GM19452 (cell line): ENCODE measurements at regions not wholly inside any gene's neighbourhood (a gene's known extent, or its start where the extent isn't known, plus 50 kb on each side); places are given as distances from the start of the nearest gene placed in this dataset.

Source experiments
- ATAC-seq: cut with Tn5 transposase; IDR thresholded peaks from one replicate; pipeline ENCODE4 v1.9.1; 2021; ENCODE audit not compliant: unreplicated experiment

DNA sequence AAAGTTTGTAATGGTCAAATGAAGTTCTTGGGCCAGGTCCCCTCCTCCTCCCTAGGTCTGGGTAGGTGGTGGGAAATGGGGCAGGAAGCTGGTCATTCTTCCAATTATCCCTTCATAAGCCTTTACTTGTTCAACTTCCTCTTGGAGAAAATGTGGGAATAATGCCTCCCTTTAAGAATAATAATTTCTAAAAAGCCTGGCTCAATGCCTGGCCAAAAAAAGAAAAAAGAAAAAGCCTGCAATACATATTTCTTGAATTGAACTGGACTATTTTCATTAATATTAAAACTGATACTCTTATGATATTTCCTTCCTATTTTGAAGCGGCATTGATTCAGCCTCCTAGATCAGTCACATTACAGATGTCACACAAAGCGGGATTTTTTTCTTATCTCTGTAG lies 600.9 kb downstream of the CCDC171 start:
- ATAC-seq, result no peak

DNA sequence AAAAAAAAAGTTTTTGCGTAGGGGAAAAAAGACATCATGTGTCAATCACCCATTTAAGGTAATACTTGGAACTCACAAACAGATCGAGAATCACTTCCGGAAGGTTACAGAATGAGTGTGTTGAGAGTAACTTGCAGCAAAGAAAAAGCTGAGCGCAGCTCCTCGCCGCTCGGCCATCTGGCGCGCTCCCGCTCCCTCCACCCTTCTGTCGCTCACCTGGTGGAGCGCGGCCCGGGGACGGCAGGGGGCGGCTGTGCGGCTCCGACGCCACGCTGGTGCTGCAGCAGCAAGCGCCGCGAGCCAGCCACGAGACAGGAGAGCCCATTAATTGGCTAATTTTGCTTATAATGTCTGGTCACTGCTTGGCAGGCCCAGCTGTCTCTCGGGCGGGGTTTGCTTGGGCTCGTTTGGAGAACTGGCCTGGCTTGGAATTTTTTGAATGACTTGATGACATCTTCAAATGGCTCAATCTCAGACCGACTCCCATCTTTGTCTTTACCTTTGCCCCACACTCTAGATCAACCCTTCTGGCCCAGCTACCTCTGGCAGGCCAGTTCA lies 601.8 kb downstream of the CCDC171 start:
- no peak for ATAC-seq

DNA sequence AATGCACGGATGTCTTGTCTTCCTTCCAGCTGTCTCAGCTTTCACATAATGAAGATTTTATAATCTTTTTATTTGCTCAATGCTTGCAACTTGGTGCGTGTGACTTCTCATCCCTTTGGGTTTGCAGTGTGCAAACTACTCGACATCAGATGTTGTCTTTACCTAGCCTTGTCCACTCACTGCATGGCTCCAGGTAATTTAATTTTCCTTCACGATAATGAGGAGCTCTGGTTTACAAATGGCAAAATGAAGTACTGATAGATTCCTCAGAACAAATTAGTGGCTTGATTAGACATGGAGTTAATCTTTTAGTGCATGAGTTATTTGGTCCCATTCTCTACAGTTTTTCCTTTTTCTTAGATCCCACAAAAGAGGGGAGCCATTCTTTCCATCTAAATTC lies 603.0 kb downstream of the CCDC171 start:
- ATAC-seq, result no peak

DNA sequence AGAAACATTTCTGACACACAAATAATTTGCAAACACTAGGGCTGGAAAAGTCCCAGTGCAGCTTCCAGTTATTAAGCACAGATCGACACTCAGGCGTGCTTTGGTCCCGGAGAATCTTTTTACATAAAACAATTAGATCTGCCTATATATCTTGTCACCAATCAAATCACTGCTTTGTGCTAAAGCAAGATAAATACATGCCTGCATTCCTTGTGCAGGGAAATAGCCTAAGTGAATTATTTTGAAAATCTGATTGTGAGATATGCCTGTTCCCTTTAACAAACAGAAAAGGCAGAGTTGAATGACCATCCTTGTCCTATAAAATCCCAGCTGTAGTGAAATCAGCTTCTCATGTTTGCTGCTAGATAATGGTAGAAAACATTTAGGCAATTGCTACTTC lies 604.4 kb downstream of the CCDC171 start:
- no peak for ATAC-seq

DNA sequence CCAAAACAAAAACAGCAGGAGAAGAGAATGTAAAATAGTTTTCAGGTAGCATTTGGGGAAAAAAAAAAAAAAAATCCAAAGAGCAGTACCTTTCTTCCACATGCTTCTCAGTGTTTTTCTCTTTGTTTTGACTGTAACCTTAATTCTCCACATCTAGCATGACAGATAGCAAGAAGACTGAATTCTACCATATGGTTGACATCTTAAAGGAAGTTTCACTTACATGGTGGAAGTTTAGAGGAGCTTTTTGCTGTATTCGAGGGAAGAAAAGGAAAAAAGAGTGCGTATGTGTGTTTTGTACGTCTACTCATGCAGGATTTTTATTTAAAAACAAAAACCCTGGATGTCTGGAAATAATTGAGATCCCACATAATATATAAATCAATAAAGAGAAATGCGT lies 604.8 kb downstream of the CCDC171 start:
- ATAC-seq, result no peak

DNA sequence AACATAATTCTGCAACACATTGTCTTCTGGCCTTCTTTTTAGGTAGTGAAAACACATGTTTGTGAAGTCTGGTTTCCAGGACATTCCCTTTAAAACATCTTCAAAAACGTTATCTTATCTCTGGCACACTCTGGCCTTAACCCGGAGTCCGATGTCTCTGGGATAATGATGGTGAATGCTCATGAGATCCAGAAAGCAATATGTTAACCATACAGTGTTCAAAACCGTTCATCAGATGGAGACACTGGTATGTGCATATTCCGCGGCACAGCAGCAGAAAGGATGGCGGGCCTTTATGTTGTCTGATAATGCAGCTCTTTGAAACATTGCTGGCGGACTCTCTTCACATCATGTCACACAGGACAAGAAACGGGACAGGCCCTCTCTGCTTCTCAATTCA lies 605.2 kb downstream of the CCDC171 start:
- no peak for ATAC-seq

DNA sequence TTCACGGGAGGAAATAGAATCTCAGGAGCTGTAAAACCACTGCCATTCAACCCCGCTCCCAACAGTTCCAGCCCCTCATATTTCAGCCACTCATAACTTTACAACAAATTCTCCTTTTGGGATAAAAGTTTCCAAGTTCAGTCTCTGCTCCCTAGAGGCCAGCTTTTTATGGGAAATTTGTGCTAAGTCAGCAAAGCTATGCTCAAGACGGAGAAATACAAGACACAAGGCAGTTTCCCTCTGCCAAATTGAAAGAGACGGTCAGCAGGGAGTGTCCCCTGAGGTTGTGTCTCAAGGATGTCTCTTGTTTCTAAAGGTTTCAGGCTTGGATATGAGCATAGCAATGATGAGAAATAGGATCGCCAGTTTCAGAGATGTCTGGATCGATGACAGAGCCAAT lies 608.6 kb downstream of the CCDC171 start:
- no peak for ATAC-seq

DNA sequence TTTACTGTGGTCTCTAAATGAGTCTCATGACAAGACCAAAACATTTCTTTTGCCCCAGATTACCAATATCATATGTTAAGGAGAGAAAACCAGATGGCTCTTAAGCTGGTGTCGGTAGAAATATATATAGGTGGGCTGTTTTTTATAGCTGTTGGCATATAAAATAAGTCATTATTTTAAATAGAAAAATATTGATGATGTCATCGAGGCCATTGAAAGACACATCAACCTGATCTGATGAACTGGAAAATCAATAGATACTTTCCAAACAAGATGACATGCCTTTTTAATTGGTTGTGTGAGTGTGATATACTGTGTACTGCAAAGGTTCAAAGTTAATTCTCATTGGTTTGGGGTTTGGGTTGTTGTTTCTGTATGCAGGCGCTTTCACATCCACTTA lies 617.3 kb downstream of the CCDC171 start:
- ATAC-seq, result no peak

DNA sequence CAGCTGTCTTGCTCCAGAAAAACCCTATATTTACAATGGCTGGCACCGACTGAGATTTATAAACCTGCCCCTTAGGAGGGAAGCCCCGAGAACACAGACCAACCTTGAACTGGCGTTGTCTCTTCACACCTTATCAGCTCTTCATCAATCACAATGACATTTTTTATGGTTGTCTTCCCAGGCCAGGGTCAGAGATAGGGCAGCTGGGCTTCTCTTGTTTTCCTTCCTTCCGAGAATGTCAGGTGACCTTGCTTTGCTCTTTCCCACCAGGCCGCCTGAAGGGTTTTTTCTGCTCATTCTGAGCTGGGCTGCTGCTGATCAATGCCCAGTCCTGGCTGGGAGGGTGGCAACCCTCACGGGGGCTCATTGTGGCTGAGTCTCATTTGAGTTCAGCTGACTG lies 619.1 kb downstream of the CCDC171 start:
- no peak for ATAC-seq

DNA sequence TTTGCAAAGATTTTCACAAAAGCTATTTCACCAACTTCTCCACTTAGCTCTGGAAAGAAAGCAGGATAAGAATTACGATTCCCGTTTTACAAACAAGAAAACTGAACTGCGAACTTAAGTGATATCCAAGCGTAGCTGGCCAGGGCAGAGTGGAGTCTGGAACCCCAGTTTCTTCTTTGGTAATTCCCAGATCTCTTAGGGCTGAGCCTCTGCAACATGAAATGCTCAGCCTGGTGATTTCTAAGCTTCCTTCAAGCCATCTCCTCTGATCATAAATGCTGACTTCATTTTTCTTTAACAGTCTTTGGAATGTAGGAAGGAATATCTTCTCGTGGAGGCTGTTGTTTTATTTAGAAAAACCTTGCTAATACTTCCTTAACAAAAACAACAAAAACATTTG lies 620.0 kb downstream of the CCDC171 start:
- ATAC-seq, result no peak

DNA sequence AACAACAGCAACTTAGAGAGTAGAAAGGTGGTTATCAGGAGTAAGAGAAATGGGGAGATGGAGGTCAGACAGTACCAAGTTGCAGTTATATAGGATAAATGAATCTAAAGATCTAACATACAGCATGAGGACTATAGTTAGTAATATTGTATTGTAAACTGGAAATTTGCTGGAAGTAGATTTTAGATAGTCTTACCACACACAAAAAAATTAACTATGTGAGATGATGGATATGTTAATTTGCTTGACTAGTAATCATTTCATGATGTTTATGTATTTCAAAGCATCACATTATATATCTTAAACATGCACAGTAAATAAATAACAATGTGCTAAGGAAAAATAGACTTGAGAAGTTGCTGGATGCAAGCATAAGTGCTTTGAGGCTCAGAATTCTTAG lies 622.1 kb downstream of the CCDC171 start:
- no peak for ATAC-seq

DNA sequence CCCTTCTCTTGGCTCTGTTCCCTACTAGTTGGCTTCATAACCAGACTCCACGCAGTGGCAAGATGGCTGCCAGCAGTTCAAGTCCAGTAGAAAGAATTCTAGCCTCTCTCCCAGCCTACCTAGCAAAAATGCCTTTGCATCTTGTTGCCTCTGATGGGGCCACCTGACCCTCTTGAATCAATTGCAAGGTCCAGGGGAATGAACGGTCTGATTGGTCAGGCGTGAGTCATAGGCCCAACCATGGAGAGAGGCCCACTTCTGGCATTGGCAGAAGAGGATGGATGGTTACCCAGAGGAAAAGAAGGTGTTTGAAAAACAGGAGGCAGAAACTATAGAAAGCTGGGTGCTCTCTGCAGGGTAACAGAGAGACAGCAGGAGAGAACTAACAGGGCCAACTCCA lies 622.6 kb downstream of the CCDC171 start:
- ATAC-seq, result no peak

DNA sequence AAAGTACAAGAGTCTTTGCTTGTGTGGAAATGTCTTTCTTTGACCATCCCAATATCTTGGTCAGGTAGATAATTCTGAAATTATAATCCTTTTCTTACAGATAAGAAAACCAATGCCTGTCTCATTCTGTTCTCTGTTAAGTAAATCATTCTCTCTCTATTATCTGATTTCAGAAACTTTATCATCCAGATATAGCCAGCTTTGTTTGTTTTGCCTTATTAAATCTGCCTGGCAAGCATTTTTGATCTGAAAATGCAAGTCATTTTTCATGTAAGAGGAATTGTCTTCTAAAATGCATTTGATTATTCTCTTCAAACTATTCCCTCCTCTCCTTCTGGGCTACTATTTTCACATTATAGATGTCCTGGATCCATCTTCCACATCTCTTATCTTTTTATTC lies 625.5 kb downstream of the CCDC171 start:
- ATAC-seq, result no peak

DNA sequence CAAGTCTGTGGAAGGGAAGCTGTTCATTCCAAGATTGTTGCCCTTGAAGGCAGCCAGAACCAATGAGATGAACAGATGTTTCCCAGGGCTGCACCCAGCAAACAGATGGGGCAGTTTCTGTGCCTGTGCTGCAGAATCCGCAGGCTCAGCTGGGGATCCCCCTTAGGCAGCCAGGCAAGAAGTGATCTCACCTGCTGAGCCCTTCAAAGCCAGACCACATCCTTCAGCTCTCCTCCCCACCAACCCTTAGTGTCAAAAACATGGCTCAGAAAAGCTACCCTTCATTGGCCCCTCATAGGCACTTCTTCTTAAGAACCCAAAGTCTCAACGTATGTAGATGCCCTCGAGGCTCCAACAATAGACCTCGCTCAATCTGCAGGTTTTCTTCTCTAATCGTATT lies 626.7 kb downstream of the CCDC171 start:
- no peak for ATAC-seq

DNA sequence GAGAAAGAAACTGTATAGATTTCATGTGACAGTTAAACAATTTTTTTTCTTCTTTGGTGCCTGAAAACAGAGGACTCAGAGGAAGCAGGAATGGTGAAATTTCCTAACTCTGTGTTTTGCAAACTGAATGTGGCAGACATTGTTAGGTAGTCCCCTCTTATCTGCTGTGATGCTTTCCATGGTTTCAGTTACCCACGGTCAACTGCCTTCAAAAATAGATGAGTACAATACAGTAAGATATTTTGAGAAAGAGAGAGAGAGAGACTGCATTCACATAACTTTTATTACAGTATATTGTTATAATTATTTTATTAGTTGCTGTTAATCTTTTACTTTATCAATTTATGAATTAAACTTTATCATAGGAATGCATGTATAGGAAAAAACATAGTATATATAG lies 627.2 kb downstream of the CCDC171 start:
- ATAC-seq, result no peak

DNA sequence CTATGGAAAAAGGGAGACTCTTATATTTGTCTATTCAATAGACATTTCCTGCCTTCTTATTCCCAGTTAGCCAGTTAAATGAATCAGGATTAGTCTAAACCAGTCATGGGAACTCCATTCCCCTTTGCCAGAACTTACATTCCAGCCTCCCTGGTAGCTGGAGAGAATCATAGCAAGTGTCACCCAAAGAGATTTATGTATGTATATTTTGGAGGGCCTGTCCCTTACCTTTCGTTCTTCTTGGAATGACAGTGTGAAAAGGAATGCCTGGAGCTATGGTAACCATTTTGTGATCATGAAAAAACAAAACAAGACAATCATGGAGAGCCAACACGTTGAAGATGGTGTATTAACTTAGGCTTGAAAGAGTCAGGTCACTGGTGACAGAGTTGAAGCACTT lies 627.7 kb downstream of the CCDC171 start:
- ATAC-seq, result no peak

DNA sequence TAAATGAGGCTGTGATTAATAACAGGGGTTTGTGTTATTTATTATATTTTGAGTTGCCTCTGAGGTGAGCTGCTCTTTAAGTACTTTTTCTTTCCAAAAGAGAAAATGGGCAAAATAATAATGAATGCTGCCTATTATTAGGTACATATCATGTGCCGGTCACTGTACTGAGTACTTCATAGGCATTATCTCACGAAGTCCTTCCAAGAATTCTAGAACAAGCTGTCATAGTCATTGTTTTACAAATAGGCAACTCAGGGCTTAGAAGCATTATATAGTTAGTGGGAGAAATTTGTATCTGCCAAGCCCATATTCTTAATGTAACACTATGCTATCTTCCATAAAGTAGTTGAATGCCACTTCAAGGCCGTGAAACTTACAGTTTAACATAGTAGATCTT lies 628.7 kb downstream of the CCDC171 start:
- ATAC-seq, result no peak

DNA sequence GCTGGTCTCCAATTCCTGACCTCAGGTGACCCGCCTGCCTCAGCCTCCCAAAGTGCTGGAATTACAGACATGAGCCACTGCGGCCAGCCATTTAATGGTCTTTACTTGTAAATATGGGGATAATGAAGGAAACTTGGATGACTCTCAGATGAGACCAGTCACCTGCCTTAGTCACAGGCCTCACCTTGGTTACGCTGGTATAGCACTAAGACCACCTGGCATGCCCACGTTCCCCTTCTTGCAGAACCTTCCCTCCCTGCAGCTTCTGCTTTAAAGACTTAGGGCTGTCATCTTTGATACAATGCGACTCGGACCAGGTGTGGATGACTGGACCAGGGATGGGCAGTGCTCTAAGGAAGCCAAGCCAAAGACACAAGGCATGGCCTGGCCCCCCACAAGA lies 629.9 kb downstream of the CCDC171 start:
- no peak for ATAC-seq

DNA sequence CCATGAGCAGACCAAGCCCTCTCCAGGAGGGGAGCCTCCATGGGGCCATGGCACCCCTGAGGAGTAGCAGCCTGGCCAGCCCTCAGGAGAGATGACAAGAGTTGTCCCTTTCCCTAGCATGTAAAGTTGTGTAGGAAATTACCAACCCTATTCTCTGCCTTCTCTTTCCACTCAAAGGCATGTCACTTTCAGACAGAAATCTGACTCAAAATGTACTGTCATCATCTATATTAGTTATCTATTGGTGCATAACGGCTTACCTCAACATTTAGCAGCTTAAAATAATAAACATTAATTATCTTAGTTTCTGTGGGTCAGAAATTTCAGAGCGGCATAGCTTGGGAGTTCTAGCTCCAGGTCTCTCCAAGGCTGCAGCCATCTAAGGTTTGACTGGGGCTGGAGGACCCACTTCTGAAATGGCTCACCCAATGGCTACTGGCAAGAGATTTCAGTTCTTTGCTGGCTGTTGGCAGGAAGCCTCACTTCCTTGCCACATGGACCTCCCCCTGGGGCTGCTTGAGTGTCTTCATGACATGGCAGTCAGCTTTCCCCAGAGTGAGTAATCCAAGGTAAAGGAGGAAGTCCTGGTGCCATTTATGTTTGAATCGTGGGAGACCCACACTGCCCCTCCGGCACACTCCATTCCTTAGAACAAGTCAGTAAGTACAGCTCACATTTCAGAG lies 632.3 kb downstream of the CCDC171 start:
- no peak for ATAC-seq

DNA sequence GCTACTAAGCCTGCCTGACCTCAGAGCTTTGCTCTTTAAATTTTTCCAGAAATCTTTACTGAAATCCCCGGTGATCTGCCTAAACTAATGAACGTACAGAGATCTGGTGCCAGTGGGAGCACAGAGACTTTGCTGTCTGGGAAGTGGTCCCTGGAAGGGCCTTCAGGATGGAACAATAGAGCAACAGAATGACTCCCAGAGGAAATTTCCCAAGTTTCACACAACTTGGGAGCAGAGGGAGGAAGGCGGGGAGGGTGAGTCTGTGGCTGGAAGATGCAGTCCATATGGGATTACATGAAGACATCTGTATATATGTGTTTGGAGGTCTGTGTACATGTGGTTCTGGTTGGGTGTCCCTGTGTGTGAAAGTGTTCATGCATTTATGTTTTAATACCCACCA lies 638.3 kb downstream of the CCDC171 start:
- no peak for ATAC-seq

DNA sequence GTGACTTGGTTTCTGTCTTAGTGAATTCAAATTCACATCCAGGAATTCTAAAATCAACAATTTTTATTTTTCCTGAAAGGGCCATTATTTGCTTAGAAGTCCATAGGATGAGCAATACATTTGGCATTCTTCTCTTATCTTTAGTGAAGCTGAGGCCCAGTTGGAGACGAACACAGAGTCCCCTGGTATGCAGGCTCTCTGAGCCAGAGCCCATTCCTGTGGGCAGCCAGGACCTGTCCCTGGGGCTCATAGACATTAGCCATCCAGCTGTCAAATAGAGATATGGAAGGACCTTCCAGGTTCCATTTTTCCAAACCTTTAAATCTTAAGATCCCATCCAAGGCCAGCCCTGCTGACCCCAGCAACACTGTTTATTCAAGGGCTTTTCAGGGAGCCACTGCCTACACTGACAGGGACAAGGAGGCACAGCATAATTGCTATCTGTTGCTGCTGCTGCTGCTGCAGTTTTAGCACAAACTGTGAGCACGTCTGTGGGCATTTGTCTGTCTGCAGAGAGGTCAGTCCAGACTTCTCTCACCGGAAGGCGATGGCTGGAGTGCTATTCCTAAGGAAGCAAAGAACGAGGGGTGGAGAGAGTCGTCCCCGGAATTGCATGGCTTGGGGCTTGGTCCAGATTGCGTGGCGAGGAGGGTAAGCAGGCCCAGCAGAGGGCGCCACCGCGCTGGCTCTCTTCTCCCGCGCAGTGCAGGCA lies 639.0 kb downstream of the CCDC171 start:
- ATAC-seq, result no peak

DNA sequence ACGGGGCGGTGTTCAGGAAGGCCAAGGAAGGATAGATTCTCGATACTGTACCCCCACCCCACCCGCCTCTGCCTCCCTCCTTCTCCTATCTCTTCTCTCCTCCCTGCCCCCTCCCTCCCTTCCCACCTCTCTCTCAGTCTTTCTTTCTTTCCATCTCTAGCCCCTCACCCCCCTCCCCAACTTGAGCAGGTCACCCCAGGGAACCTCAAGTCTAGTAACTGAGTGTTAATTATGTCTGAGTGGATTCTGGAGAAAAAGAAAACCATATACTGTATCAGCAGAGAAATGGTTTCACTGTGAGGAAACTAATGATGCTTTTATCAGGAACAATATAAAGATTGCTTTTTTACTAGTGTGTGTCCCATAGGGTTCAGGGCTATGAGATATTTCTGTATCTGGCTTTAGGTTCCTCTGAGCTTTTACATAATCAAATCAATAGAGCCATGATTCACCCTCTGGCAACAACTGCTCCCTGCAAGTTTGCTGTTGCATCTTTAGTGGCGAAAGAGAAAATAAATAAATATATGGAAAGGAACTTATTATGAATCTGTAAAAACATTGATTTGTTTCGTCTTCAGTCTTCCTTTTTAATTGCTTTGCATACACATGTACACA lies 639.7 kb downstream of the CCDC171 start:
- no peak for ATAC-seq
